K562 (cell line): ENCODE measurements at regions not wholly inside any gene's neighbourhood (a gene's known extent, or its start where the extent isn't known, plus 50 kb on each side); places are given as distances from the start of the nearest gene placed in this dataset.

ENCODE experiments used
- ATAC-seq: fragments of 200-7000 bp; cut with Tn5 transposase; 3 replicates; pipeline ENCODE4 v1.9.1; 2020; ENCODE audit warnings: moderate library complexity
- BruUV-seq: library from RNA; stranded (reverse); fragments of 400-500 nt; replicated peaks from 2 replicates; lab custom pipeline; 2021; lab: Mats Ljungman, UMichigan
- CTCF ChIA-PET: fragments of 300-600 bp; formaldehyde crosslinking; extraction: SDS; loops from one replicate; lab custom pipeline; 2021; ENCODE audit warnings: low intra/inter-chr PET ratio; lab: Yijun Ruan, JAX
- POLR2A ChIA-PET: fragments of 300-600, 350-650 bp; sonication (Branson Sonifier 250); formaldehyde crosslinking; extraction: SDS; loops from one replicate; lab custom pipeline; 2021; ENCODE audit warnings: antibody characterized with exemption, inconsistent platforms; lab: Yijun Ruan, JAX
- DNase-seq, 4 experiments: peaks; one replicate each; pipeline versions ENCODE4 v3.0.0 to v3.0.0-alpha.2; 2011 to 2018; ENCODE audit warnings: low spot score in 3 of 4, mixed read lengths in 3 of 4; ENCODE audit errors: extremely low read depth in 1 of 4
- FAIRE-seq: peaks from 2 replicates; lab custom pipeline; 2011; peaks lifted over from hg19 to GRCh38; lab: Jason Lieb, UNC
- H2AFZ ChIP-seq: 2 replicates; pipeline ENCODE4 v1.6.0; 2011; ENCODE audit warnings: low read depth, low read length, control low read depth, inconsistent platforms
- H3K27ac ChIP-seq: fragments of 200-600 bp; 3 replicates; pipeline ENCODE4 v1.8.0; 2011; ENCODE audit warnings: low read depth, mild to moderate bottlenecking, control low read depth, inconsistent platforms, low read length, moderate library complexity, mixed read lengths; ENCODE audit errors: extremely low read depth
- H3K27me3 ChIP-seq, 2 experiments: fragments of 300-600 bp in 1 of 2; 2 replicates in 1 of 2; 3 replicates in 1 of 2; pipeline versions ENCODE4 v1.6.0 to v1.8.0; 2011; ENCODE audit warnings: inconsistent platforms in 2 of 2, low read length in 2 of 2, mild to moderate bottlenecking in 1 of 2, mixed read lengths in 1 of 2, moderate library complexity in 1 of 2; ENCODE audit not compliant: control insufficient read depth in 2 of 2, insufficient read depth in 2 of 2
- H3K36me3 ChIP-seq: fragments of 300-600 bp; 3 replicates; pipeline ENCODE4 v1.8.0; 2011; ENCODE audit warnings: mild to moderate bottlenecking, low read length, inconsistent platforms; ENCODE audit not compliant: control insufficient read depth, insufficient read depth
- H3K4me1 ChIP-seq, 2 experiments: fragments of 200-600 bp in 1 of 2; replicated peaks in 1 of 2; 2 replicates in 1 of 2; 3 replicates in 1 of 2; pipeline versions ENCODE4 v1.5.1 to v1.8.0; 2011; ENCODE audit warnings: inconsistent platforms in 2 of 2, low read length in 2 of 2, mild to moderate bottlenecking in 1 of 2, mixed read lengths in 1 of 2, moderate library complexity in 1 of 2; ENCODE audit not compliant: control insufficient read depth in 2 of 2, insufficient read depth in 2 of 2
- H3K4me2 ChIP-seq: 2 replicates; pipeline ENCODE4 v1.6.1; 2011; ENCODE audit warnings: low read length, control low read depth, inconsistent platforms, mixed read lengths; ENCODE audit not compliant: insufficient read depth
- H3K4me3 ChIP-seq: fragments of 200-600 bp; sonication (generic), shearing (Covaris generic); 2 replicates; pipeline ENCODE4 v1.5.1; 2016; ENCODE audit warnings: control low read depth, inconsistent platforms
- H3K79me2 ChIP-seq: fragments of 200-600 bp; 3 replicates; pipeline ENCODE4 v1.8.0; 2011; ENCODE audit warnings: low read length, inconsistent platforms; ENCODE audit not compliant: control insufficient read depth, insufficient read depth
- H3K9ac ChIP-seq, 2 experiments: 2 replicates each; pipeline versions ENCODE4 v1.6.0 to v1.6.1; 2011; ENCODE audit warnings: low read depth in 2 of 2, low read length in 2 of 2, control low read depth in 1 of 2, inconsistent platforms in 1 of 2, mild to moderate bottlenecking in 1 of 2, mixed read lengths in 1 of 2; ENCODE audit not compliant: insufficient read depth in 1 of 2
- H3K9me1 ChIP-seq: one replicate; pipeline ENCODE4 v1.6.0; 2011; ENCODE audit warnings: inconsistent platforms, mild to moderate bottlenecking, low read length, moderate library complexity; ENCODE audit not compliant: control insufficient read depth, insufficient read depth
- H3K9me3 ChIP-seq: replicated peaks from 2 replicates; pipeline ENCODE4 v1.5.1; 2011; ENCODE audit warnings: low read depth, low read length, inconsistent platforms; ENCODE audit not compliant: control insufficient read depth, insufficient read depth
- H4K20me1 ChIP-seq: replicated peaks from 2 replicates; pipeline ENCODE4 v1.6.1; 2011; ENCODE audit warnings: low read length, inconsistent platforms, mixed read lengths; ENCODE audit not compliant: control insufficient read depth, insufficient read depth
- BRF2 ChIP-seq: IDR thresholded peaks from 3 replicates; pipeline ENCODE4 v1.6.1; 2011; ENCODE audit warnings: borderline replicate concordance, mild to moderate bottlenecking; ENCODE audit not compliant: insufficient read length, insufficient read depth
- CCNT2 ChIP-seq: IDR thresholded peaks from 2 replicates; pipeline ENCODE4 v1.6.1; 2011; ENCODE audit warnings: borderline replicate concordance, low read depth, mild to moderate bottlenecking, moderate library complexity, mixed read lengths, low read length; ENCODE audit not compliant: insufficient read length; ENCODE audit errors: extremely low read depth
- DACH1 ChIP-seq: fragments of 450-650 bp; IDR thresholded peaks from 2 replicates; pipeline ENCODE4 v1.6.1; 2018; ENCODE audit not compliant: partially characterized antibody
- ELF2 ChIP-seq: fragments of 250-450 bp; sonication (Bioruptor Pico); IDR thresholded peaks from 2 replicates; pipeline ENCODE4 v1.5.0; 2021; ENCODE audit warnings: mild to moderate bottlenecking
- MXD1 ChIP-seq: fragments of 250-450 bp; sonication (Bioruptor Pico); IDR thresholded peaks from 2 replicates; pipeline ENCODE4 v1.8.0; 2021; ENCODE audit warnings: borderline replicate concordance, mild to moderate bottlenecking, moderate library complexity; ENCODE audit not compliant: poor library complexity, severe bottlenecking
- NONO ChIP-seq, 2 experiments: fragments of 200-400 bp in 1 of 2; fragments of 450-650 bp in 1 of 2; formaldehyde crosslinking in 1 of 2; IDR thresholded peaks; 2 replicates each; pipeline ENCODE4 v1.6.1; 2017; ENCODE audit warnings: low read depth in 2 of 2, mild to moderate bottlenecking in 2 of 2, moderate library complexity in 2 of 2, low read length in 1 of 2
- POLR2G ChIP-seq: fragments of 200-400 bp; formaldehyde crosslinking; IDR thresholded peaks from 2 replicates; pipeline ENCODE4 v1.6.1; 2017; ENCODE audit warnings: low read depth, mild to moderate bottlenecking, antibody characterized with exemption, low read length, moderate library complexity
- RBM25 ChIP-seq: fragments of 200-400 bp; formaldehyde crosslinking; IDR thresholded peaks from 2 replicates; pipeline ENCODE4 v1.6.1; 2018; ENCODE audit warnings: low read length, low read depth, moderate library complexity; ENCODE audit not compliant: severe bottlenecking
- RBM39 ChIP-seq: fragments of 200-400 bp; formaldehyde crosslinking; optimal IDR thresholded peaks from 2 replicates; pipeline ENCODE3; 2018; ENCODE audit warnings: low read depth, low read length
- RCOR1 ChIP-seq, 2 experiments: IDR thresholded peaks; 2 replicates each; pipeline ENCODE4 v1.6.1; 2012; ENCODE audit warnings: low read depth in 2 of 2, low read length in 2 of 2, borderline replicate concordance in 1 of 2, improper control_type of control experiment in 1 of 2
- RUNX1 ChIP-seq: sonication (generic); IDR thresholded peaks from 2 replicates; pipeline ENCODE4 v1.6.1; 2016; ENCODE audit warnings: antibody characterized with exemption, low read depth
- SFPQ ChIP-seq: fragments of 200-400 bp; formaldehyde crosslinking; IDR thresholded peaks from 2 replicates; pipeline ENCODE4 v1.6.1; 2017; ENCODE audit warnings: mild to moderate bottlenecking, low read depth, low read length, moderate library complexity
- SMARCC2 ChIP-seq: fragments of 450-650 bp; IDR thresholded peaks from 2 replicates; pipeline ENCODE4 v1.6.1; 2017; ENCODE audit warnings: antibody characterized with exemption, moderate library complexity, mild to moderate bottlenecking, low read depth
- SP2 ChIP-seq: IDR thresholded peaks from 2 replicates; pipeline ENCODE4 v1.6.1; 2011; ENCODE audit warnings: mild to moderate bottlenecking, low read depth, low read length, moderate library complexity; ENCODE audit not compliant: poor library complexity, severe bottlenecking; ENCODE audit errors: extremely low read depth
- TAF15 ChIP-seq: fragments of 200-400 bp; formaldehyde crosslinking; IDR thresholded peaks from 2 replicates; pipeline ENCODE4 v1.6.1; 2017; ENCODE audit warnings: mild to moderate bottlenecking, low read depth, low read length, moderate library complexity
- U2AF1 ChIP-seq: fragments of 200-400 bp; formaldehyde crosslinking; optimal IDR thresholded peaks from 2 replicates; pipeline ENCODE3; 2017; ENCODE audit warnings: mild to moderate bottlenecking, low read depth, low read length, moderate library complexity
- ZC3H8 ChIP-seq: fragments of 450-650 bp; IDR thresholded peaks from 2 replicates; pipeline ENCODE4 v1.6.1; 2017
- ZNF445 ChIP-seq: fragments of 250-450 bp; sonication (Bioruptor Pico); IDR thresholded peaks from 2 replicates; pipeline ENCODE4 v1.4.0; 2020; ENCODE audit warnings: low read depth, mild to moderate bottlenecking, moderate library complexity
- WGBS: fragments of 100-300 bp; shearing (Covaris generic); methylation state at CpG from one replicate; pipeline ENCODE4 v1.1.6; 2016; ENCODE audit warnings: low coverage, mixed read lengths; ENCODE audit not compliant: insufficient coverage; ENCODE audit errors: missing lambda C conversion rate; 5-methylcytosine and 5-hydroxymethylcytosine counted together
- in situ Hi-C: fragments of 300-500 bp; cut with MboI; formaldehyde crosslinking; loops from 4 replicates; pipeline ENCODE4 v1.15.0; 2018; ENCODE audit warnings: inconsistent platforms, mixed read lengths
- intact Hi-C: fragments of 100-400 bp; cut with micrococcal nuclease; formaldehyde crosslinking; loops from 2 replicates; pipeline ENCODE4 v1.14.2; 2022

- no peak overlapping the region for H2AFZ ChIP-seq
- WGBS, result 0% methylated on average over 2 of the region's 2 CpGs
Observed at GRCh38 chr7:117986645-117987269, 113.5 kb upstream of the CTTNBP2 start.

More at GRCh38 chr7:117986645-117987269, 113.5 kb upstream of the CTTNBP2 start:
- no peak overlapping the region for H3K27ac ChIP-seq
- no TSS peak for BruUV-seq
- H3K4me2 ChIP-seq, result no peak overlapping the region
- H3K27me3 ChIP-seq, result peaks cover 0 to under 1% of the 10 kb centered on the region in 2 experiments; a peak in 2 of 5 replicates
- no peaks in the 10 kb centered on the region for H3K36me3 ChIP-seq
- intact Hi-C loops, result no loop called here
- H3K9me1 ChIP-seq, result no peaks in the 10 kb centered on the region
- in situ Hi-C loops, result no loop called here
- no peak for TF ChIP-seq RCOR1 (IDR thresholded peaks at IDR 0.05; ENCODE audit: borderline replicate concordance in 1 of 2, low read depth in 2 of 2, low read length in 2 of 2)
- TF ChIP-seq RUNX1, result no peak
- no peak for TF ChIP-seq ELF2
- TF ChIP-seq U2AF1, result no peak
- TF ChIP-seq TAF15, result no peak
- no peak for TF ChIP-seq SFPQ
- no peak for TF ChIP-seq ZC3H8
- no peak for TF ChIP-seq MXD1 (CRISPR knock-in tag)
- TF ChIP-seq SMARCC2, result no peak
- TF ChIP-seq ZNF445 (CRISPR knock-in tag), result no peak
- no peak for TF ChIP-seq BRF2
- no peak for TF ChIP-seq POLR2G
- no peak for TF ChIP-seq DACH1
- no peak for TF ChIP-seq RBM25
- no peak for TF ChIP-seq CCNT2
- TF ChIP-seq NONO (IDR thresholded peaks at IDR 0.05; ENCODE audit: low read depth in 2 of 2, low read length in 1 of 2), result no peak
- no peak for TF ChIP-seq SP2
- no peak for TF ChIP-seq RBM39
- TF ChIP-seq, all 486 proteins: peak for 0
- no peak overlapping the region for H3K4me3 ChIP-seq
- FAIRE-seq (no peak), ATAC-seq (no peak), DNase-seq (no peak)
- no peak overlapping the region for H3K9ac ChIP-seq
- POLR2A ChIA-PET, result interaction anchor here (0.7 kb wide), 1 partner anchor 15 kb away, joined by 3 read pairs; no protein-coding TSS in a partner anchor
- H4K20me1 ChIP-seq, result no peaks in the 10 kb centered on the region
- no peaks in the 10 kb centered on the region for H3K79me2 ChIP-seq
- H3K4me1 ChIP-seq, result no peaks in the 10 kb centered on the region
- no peaks in the 10 kb centered on the region for H3K9me3 ChIP-seq
- CTCF ChIA-PET, result no interaction called here
